HCT116 (cell line): ENCODE measurements at regions not wholly inside any gene's neighbourhood (a gene's known extent, or its start where the extent isn't known, plus 50 kb on each side); places are given as distances from the start of the nearest gene placed in this dataset.

Source experiments
- CEBPB ChIP-seq: IDR thresholded peaks from 2 replicates; pipeline ENCODE4 v1.6.1; 2012; ENCODE audit warnings: low read depth
- YY1 ChIP-seq: IDR thresholded peaks from 2 replicates; pipeline ENCODE4 v1.6.1; 2011; ENCODE audit warnings: low read length, low read depth, moderate library complexity, mild to moderate bottlenecking; ENCODE audit not compliant: insufficient replicate concordance; ENCODE audit errors: extremely low read depth
- TF ChIP-seq, protein P1 (sequence below): IDR thresholded peaks from 2 replicates; pipeline ENCODE4 v1.6.1; 2012
- TF ChIP-seq, protein P2 (sequence below), 3 experiments: fragments of 200-600 bp in 1 of 3; sonication (generic) in 1 of 3; IDR thresholded peaks in 2 of 3; conservative IDR thresholded peaks in 1 of 3; 2 replicates each; pipeline ENCODE4 v1.5.1; 2012 to 2017; ENCODE audit warnings: low read depth in 2 of 3, low read length in 2 of 3, antibody characterized with exemption in 1 of 3, borderline replicate concordance in 1 of 3, control low read depth in 1 of 3, mild to moderate bottlenecking in 1 of 3, mixed read lengths in 1 of 3, mixed run types in 1 of 3, moderate library complexity in 1 of 3; ENCODE audit not compliant: insufficient read depth in 1 of 3
- TF ChIP-seq, protein P3 (sequence below): IDR thresholded peaks from 2 replicates; pipeline ENCODE4 v1.6.1; 2012

DNA sequence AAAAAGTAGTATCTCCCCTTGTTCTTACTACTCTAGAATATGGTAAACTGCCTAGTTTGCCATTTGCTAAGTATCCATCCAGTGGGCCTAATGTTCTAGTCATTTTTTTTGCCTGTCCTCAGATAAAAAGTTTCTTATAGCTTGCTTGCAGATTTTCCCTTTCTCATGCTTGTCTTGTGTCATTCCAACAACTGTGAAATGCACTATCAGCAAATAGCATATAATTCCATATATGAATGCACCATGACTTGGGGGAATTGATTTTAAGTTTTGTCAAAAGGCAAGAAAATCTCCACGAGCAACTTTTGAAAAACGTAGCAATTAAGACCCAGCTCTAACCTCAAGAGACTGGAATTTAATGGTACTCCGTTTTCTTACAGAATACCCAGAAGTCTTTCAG is 286.2 kb upstream of the GPR149 start:
- TF ChIP-seq YY1 (no peak), CEBPB (no peak)
- TF ChIP-seq, protein P1, sequence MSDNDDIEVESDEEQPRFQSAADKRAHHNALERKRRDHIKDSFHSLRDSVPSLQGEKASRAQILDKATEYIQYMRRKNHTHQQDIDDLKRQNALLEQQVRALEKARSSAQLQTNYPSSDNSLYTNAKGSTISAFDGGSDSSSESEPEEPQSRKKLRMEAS, result no peak
- TF ChIP-seq, protein P2, sequence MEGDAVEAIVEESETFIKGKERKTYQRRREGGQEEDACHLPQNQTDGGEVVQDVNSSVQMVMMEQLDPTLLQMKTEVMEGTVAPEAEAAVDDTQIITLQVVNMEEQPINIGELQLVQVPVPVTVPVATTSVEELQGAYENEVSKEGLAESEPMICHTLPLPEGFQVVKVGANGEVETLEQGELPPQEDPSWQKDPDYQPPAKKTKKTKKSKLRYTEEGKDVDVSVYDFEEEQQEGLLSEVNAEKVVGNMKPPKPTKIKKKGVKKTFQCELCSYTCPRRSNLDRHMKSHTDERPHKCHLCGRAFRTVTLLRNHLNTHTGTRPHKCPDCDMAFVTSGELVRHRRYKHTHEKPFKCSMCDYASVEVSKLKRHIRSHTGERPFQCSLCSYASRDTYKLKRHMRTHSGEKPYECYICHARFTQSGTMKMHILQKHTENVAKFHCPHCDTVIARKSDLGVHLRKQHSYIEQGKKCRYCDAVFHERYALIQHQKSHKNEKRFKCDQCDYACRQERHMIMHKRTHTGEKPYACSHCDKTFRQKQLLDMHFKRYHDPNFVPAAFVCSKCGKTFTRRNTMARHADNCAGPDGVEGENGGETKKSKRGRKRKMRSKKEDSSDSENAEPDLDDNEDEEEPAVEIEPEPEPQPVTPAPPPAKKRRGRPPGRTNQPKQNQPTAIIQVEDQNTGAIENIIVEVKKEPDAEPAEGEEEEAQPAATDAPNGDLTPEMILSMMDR (IDR thresholded peaks at IDR 0.05 in 2 of 3, conservative IDR thresholded peaks at IDR 0.05 in 1 of 3; ENCODE audit: borderline replicate concordance in 1 of 3, insufficient read depth in 1 of 3, low read depth in 2 of 3, low read length in 2 of 3), result no peak
- TF ChIP-seq, protein P3, sequence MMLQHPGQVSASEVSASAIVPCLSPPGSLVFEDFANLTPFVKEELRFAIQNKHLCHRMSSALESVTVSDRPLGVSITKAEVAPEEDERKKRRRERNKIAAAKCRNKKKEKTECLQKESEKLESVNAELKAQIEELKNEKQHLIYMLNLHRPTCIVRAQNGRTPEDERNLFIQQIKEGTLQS, result no peak
